ENCODE measurements at regions not wholly inside any gene's neighbourhood (a gene's known extent, or its start where the extent isn't known, plus 50 kb on each side); places are given as distances from the start of the nearest gene placed in this dataset.

DNA sequence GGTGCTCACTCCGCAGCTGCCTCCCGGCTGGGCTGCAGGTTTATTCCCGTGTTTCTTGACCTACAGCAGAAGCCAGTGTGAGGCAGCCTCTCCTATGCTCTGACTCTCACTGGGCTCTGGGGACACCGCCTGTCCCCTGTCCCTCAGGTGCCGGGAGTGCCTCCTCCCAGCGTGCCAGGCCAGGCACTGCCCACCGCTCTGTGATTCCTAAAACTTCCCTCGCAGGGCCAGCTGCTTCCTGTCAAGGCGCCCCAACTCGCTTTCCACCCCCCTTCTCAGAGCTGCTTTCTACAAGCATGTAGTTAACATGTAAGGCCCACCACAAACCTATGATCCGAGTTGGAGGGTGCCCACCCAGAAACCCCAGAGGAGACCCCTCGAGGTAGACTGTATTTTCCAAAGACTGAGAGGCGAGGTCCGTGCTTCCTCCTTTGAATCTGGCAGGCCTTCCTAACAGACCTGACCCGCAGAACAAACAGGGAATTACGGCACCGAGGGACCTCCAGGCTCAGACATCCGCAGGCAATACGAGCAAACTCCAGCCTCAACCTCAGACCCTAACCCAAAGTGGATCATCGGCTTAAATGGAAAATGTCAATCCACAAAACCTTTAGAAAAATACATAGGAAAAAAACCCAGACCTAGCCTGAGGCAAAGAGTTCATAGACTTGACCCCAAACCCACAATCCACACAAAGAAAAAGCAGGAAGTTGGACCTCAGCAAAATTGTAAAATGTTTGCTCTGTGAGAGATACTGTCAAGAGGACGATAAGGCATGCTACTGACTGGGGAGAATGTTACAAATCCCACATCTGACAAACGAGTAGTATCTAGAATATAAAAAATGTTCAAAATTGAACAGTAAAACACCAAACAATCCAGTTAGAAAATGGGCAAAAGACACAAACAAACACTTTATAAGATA lies 121.3 kb upstream of the IQSEC1 start:
- DNase-seq (ENCODE audit: insufficient read length): no peak
- FAIRE-seq: no peak
- no peak for TF ChIP-seq TAF1 (IDR thresholded peaks at IDR 0.05; ENCODE audit: borderline replicate concordance, low read depth, low read length)
- no peak for TF ChIP-seq POLR2A (IDR thresholded peaks at IDR 0.05; ENCODE audit: low read depth, low read length)
- no peak for TF ChIP-seq POLR2AphosphoS5 (IDR thresholded peaks at IDR 0.05; ENCODE audit: low read depth, low read length)

DNA sequence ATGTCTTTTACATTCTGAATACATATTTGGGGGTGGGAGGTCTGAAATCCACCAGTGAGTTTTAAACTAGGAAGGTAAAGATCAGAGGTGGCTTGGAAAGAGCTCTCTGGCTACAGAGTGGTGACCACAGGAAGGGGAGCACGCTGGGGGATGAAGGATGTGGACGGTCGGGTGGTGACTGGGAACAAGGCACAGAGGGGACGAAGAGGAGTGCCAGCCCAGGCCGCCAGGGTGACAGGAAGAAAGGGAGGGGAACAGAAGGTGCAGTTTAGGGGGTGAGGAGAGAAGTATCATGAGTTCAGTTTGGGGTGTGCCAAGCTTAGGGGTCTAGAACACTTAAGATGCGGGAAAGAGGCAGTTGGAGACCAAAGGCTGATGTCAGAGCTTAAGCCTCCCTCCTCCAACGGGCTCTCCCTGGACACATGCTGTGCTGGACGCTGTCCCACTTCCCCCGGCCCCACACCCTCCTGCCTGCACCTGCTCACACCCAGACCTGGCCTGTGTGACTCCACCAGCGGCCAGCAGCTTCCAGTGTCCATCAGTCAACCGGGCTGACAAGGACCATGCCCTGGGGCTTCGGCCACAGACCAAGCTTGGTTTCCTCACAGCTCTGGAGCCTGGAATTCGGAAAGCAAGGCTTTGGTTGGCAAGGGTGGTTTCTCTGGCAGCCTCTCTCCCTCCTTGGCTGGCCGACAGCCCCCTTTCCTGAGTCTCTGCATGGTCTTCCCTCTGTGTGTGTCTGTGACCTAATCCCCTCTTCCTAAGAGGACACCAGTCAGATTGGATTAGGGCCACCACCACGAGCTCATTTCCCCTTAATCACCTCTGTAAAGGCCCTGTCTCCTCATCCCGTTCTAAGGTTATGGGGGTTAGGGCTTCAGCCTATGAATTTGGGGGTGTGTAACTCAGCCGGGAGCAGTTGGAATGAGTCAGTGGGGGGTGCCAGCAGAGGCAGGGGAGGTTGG lies 120.4 kb upstream of the IQSEC1 start:
- TF ChIP-seq POLR2A (IDR thresholded peaks at IDR 0.05; ENCODE audit: low read depth, low read length) (no peak), TAF1 (IDR thresholded peaks at IDR 0.05; ENCODE audit: borderline replicate concordance, low read depth, low read length) (no peak), POLR2AphosphoS5 (IDR thresholded peaks at IDR 0.05; ENCODE audit: low read depth, low read length) (no peak)
- DNase-seq (ENCODE audit: insufficient read length) (no peak), FAIRE-seq (no peak)

- FAIRE-seq (no peak), DNase-seq (ENCODE audit: insufficient read length) (no peak)
Observed at GRCh38 chr3:13192471-13193213, 119.4 kb upstream of the IQSEC1 start.

GRCh38 chr3:13191016-13191415 lies 117.8 kb upstream of the IQSEC1 start:
- no peak for FAIRE-seq

More at GRCh38 chr3:13192471-13193213, 119.4 kb upstream of the IQSEC1 start:
- no peak for TF ChIP-seq POLR2AphosphoS5 (IDR thresholded peaks at IDR 0.05; ENCODE audit: low read depth, low read length)
- TF ChIP-seq TAF1 (IDR thresholded peaks at IDR 0.05; ENCODE audit: borderline replicate concordance, low read depth, low read length): no peak
- TF ChIP-seq POLR2A (IDR thresholded peaks at IDR 0.05; ENCODE audit: low read depth, low read length): no peak

DNA sequence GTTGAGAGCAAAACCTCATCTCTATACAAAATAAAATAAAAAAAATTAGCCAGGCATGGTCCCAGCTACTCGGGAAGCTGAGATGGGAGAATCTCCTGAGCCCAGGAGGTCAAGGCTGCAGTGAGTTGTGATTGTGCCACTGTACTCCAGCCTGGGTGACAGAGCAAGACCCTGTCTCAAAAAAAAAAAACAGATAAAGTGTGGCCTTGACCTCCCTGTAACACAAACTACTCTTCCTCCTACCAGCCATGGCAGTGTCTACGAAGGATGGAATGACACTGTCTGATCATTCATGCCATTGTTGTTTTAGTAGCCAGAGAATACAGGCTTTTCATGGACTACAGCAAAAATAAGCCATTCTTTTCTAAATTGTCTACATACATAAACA lies 117.1 kb upstream of the IQSEC1 start:
- FAIRE-seq (no peak), DNase-seq (ENCODE audit: insufficient read length) (no peak)
- TF ChIP-seq POLR2AphosphoS5 (IDR thresholded peaks at IDR 0.05; ENCODE audit: low read depth, low read length) (no peak), POLR2A (IDR thresholded peaks at IDR 0.05; ENCODE audit: low read depth, low read length) (no peak), TAF1 (IDR thresholded peaks at IDR 0.05; ENCODE audit: borderline replicate concordance, low read depth, low read length) (no peak)

More at GRCh38 chr3:13191016-13191415, 117.8 kb upstream of the IQSEC1 start:
- TF ChIP-seq TAF1 (IDR thresholded peaks at IDR 0.05; ENCODE audit: borderline replicate concordance, low read depth, low read length) (no peak), POLR2AphosphoS5 (IDR thresholded peaks at IDR 0.05; ENCODE audit: low read depth, low read length) (no peak), POLR2A (IDR thresholded peaks at IDR 0.05; ENCODE audit: low read depth, low read length) (no peak)
- no peak for DNase-seq (ENCODE audit: insufficient read length)

DNA sequence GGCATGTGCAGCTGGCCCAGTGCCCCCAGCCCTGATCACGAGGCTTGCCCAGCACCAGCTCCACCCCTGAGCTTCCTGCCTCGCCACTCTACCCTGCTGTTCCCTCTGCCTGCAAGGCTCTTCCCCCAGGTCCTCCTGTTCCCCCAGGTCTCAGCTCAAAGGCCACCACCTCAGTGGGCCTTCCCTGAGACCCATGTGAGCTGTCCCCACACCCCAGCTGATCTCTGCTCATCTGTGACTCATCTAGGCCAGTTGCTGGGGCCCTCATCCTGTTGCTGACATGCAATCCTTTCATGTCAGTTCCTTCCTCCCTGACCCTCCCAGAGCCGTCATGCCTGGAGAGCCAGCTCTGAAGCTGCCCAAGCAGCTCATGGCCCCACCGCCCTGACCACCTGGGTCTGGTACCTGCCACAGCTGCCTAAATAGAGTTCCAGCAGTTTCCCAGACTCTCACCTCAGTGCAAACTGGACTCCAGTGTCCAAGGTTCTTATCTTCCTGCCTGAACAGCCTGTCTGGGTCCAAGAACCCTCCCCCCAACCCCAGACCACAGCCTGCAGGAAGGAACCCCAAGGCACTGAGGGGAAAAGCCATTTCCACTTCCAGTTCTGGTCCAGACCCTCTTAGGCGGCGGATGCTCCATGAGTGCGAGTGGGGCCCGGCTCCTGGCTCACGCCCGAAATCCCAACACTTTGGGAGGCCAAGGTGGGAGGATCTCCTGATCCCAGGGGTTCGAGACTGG lies 116.6 kb upstream of the IQSEC1 start:
- FAIRE-seq: no peak
- TF ChIP-seq POLR2A (IDR thresholded peaks at IDR 0.05; ENCODE audit: low read depth, low read length) (no peak), POLR2AphosphoS5 (IDR thresholded peaks at IDR 0.05; ENCODE audit: low read depth, low read length) (no peak), TAF1 (IDR thresholded peaks at IDR 0.05; ENCODE audit: borderline replicate concordance, low read depth, low read length) (no peak)
- DNase-seq (ENCODE audit: insufficient read length): no peak

GRCh38 chr3:13188975-13189374 lies 115.7 kb upstream of the IQSEC1 start:
- no peak for DNase-seq (ENCODE audit: insufficient read length)
- TF ChIP-seq POLR2AphosphoS5 (IDR thresholded peaks at IDR 0.05; ENCODE audit: low read depth, low read length) (no peak), TAF1 (IDR thresholded peaks at IDR 0.05; ENCODE audit: borderline replicate concordance, low read depth, low read length) (no peak), POLR2A (IDR thresholded peaks at IDR 0.05; ENCODE audit: low read depth, low read length) (no peak)
- no peak for FAIRE-seq

GRCh38 chr3:13188181-13188779 lies 115.1 kb upstream of the IQSEC1 start:
- FAIRE-seq (no peak), DNase-seq (ENCODE audit: insufficient read length) (no peak)
- TF ChIP-seq TAF1 (IDR thresholded peaks at IDR 0.05; ENCODE audit: borderline replicate concordance, low read depth, low read length): no peak
- TF ChIP-seq POLR2AphosphoS5 (IDR thresholded peaks at IDR 0.05; ENCODE audit: low read depth, low read length): no peak
- TF ChIP-seq POLR2A (IDR thresholded peaks at IDR 0.05; ENCODE audit: low read depth, low read length): no peak

DNA sequence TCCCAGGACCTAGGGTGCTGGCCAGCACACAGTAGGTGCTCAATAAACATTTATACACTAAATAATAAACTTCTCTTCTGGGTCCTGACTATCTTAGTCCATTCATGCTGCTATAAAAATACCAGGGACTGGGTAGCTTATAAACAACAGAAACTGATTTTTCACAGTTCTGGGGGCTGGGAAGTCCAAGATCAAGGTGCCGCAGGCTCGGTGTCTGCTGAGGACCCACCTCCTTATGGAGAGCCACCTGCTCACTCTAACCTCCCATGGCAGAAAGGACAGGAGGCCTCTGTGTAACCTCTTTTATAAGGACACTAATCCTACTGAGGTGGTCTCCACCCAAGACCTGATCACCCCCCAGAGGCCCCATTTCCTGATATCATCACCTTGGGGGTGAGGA lies 114.4 kb upstream of the IQSEC1 start:
- no peak for TF ChIP-seq POLR2AphosphoS5 (IDR thresholded peaks at IDR 0.05; ENCODE audit: low read depth, low read length)
- TF ChIP-seq POLR2A (IDR thresholded peaks at IDR 0.05; ENCODE audit: low read depth, low read length): no peak
- TF ChIP-seq TAF1 (IDR thresholded peaks at IDR 0.05; ENCODE audit: borderline replicate concordance, low read depth, low read length): no peak
- DNase-seq (ENCODE audit: insufficient read length) (no peak), FAIRE-seq (no peak)

DNA sequence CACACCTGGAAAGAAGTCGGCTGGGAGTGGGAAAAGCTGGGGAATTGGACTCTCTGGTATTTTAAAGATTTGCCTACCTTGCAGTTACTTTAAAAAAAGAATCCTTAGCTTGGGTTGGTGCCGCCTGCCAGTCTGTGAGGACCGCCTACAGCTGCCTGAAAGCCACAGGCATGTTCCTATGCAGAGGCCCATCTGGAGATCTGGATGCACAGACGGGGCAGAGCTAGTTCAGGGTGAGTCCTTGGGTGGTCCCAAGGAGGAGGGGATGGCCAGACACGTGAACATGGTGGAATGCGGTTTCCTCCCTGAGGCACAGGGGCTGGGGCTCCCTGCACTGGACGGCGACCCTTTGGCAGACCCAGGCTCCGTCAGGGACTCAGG lies 113.2 kb upstream of the IQSEC1 start:
- DNase-seq (ENCODE audit: insufficient read length) (no peak), FAIRE-seq (no peak)
- no peak for TF ChIP-seq TAF1 (IDR thresholded peaks at IDR 0.05; ENCODE audit: borderline replicate concordance, low read depth, low read length)
- no peak for TF ChIP-seq POLR2AphosphoS5 (IDR thresholded peaks at IDR 0.05; ENCODE audit: low read depth, low read length)
- TF ChIP-seq POLR2A (IDR thresholded peaks at IDR 0.05; ENCODE audit: low read depth, low read length): no peak
